H1 (cell line): ENCODE measurements at regions not wholly inside any gene's neighbourhood (a gene's known extent, or its start where the extent isn't known, plus 50 kb on each side); places are given as distances from the start of the nearest gene placed in this dataset.

Experiments used
- CREB1 ChIP-seq: IDR thresholded peaks from 2 replicates; pipeline ENCODE4 v1.6.1; 2012; ENCODE audit warnings: inconsistent platforms
- KDM5A ChIP-seq: fragments of 200-600 bp; IDR thresholded peaks from 2 replicates; pipeline ENCODE4 v1.7.1; 2012; ENCODE audit warnings: mild to moderate bottlenecking, low read length, inconsistent platforms, mixed read lengths

GRCh38 chr5:93189707-93190120 lies 391.3 kb downstream of the NR2F1-AS1 start (continued):
- TF ChIP-seq KDM5A (no peak), CREB1 (no peak)
- TF ChIP-seq, all 59 proteins: peak for 0
